ELF-1 (cell line): ENCODE measurements at regions not wholly inside any gene's neighbourhood (a gene's known extent, or its start where the extent isn't known, plus 50 kb on each side); places are given as distances from the start of the nearest gene placed in this dataset.

Experiments
- DNase-seq: peaks from one replicate; pipeline ENCODE4 v3.0.0-alpha.2; 2016; ENCODE audit warnings: low read depth, low spot score

GRCh38 chr14:49527221-49527620, 59.0 kb downstream of the RPS29 start:
- no peak for DNase-seq

- no peak for DNase-seq
Observed at GRCh38 chr14:49526101-49526500, 60.1 kb downstream of the RPS29 start.

DNA sequence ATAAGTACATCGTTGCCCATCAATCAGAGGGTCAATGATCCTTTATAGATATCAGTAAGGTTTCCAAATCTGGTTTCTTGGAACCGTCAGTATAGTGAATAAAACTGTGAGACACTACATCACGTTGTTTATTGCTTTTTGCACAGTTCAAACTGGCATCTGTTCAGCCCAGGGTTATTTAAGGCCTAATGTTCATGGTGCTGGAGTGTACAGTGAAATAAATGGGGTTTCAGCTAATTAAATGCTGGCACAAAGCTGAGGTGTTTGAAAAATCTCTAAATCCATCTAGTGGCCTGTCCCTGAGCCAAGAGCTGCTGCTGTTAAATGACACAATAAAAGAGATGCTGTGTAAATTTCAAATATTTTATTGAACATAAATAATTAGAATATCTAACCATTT, 69.9 kb downstream of the RPS29 start:
- DNase-seq, result no peak

DNA sequence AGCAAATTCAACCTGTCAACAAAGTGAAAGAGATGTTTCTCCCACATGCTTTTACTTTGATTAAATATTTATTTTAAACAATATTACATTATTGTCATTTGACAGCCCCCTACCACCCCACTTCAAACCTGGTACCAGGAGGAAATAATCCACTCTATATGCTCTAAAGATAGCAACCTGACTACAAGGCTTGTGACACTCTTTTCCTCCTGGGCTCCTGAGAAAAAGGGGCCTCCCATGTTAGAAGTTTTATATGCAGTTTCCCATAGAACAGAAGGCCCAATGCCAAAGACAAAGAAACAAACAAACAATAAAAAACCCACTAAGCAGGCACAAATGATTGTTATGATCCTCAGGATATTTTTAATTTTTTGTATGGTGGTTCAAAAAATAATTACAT, 73.6 kb downstream of the RPS29 start:
- no peak for DNase-seq

DNA sequence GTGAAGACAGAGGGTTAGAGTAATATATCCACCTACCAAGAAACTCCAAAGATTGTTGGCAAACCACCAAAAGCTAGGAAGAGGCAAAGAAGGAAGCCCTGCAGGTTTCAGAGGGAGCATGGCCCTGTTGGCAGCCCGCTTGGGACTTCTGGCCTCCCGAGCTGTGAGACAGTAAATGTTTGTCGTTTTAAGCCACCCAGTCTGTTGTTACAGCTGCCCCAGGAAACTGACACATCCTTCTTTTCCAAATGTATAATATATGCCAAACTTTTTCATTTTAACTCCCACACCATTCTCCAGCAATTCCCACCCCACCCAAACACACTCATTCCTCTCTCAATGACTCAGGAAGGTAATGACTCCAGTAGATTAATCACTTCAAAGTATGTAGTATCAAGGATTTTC, 74.0 kb downstream of the RPS29 start:
- DNase-seq, result no peak

DNA sequence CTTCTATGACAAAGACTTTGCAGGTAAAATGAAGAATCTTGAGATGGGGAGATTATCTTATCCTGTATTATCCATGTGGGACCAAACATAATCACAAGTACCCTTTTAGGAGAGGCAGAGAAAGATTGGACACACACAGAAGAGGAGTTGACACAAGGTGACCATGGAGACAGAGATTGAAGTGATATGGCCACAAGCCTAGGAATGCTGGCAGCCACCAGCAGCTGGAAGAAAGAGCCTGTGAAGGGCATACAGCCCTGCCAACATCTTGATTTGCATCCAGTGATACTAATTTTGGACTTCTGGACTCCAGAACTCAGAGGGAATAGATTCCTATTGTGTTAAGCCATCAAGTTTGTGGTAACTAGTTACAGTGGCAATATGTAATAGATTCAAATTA, 78.1 kb downstream of the RPS29 start:
- DNase-seq, result no peak

- DNase-seq, result no peak
Observed at GRCh38 chr14:49506650-49507049, 79.5 kb downstream of the RPS29 start.

DNA sequence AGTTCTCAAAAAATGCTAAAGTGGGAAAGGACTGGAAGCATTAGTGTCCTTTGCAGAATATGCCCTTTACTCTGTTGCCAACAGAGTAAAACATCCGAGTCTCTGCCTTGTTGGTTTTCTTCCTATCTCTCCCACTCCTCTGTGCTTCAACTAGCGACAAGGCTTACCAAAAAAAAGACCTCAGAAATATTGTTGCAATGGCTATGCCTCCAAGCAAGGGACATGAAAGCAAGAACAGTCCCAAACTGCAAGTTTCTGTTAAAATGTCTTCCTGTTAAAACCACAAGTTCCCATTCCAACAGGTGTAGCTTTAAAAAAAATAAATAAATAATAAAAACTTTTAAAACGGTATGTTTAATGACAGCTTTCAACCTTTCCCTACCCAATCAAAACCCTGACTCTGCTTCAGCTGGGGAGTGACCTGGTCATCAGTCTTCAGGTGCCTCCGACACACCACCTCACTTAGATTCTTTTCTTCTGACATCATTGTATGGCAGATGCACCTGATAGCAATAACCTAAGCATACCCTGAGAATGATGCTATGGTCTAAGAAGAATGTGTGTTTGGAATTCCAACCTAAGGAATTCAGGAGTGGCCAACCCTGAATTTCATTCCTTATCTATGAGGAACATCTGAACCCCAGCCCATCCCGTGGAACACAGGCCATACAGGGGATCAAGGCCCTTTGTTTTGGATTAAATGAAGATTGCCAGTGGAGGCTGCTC, 81.0 kb downstream of the RPS29 start:
- DNase-seq, result peak; percentile 71

DNA sequence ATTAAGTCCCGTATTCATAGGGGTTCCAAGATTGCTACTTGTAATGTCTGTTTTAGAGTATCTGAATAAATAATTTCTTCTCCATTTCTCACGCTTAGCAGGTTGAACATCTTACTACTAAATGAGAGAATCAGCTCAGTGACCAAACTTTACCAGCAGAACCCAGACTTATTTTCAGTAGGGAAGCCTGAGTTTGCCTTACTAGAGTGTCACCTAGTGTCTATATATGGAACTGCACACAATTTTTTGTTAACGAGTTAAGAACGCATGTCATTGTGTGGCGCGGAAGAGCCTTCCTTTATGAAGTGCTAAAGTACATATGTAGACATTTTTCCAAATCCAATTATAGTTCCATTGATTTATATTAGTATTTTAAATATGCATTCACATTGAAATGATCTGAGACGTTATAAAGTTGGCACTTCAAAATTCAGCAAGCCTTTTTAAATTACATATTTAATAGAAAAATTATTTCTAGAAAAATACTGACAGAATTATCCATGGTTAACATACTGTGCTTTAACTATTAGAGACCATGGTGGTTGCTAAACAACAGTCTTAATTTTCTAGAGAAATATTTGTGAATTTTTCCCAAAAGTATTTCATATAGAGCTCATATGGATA, 88.3 kb downstream of the RPS29 start:
- peak; percentile 26 for DNase-seq

DNA sequence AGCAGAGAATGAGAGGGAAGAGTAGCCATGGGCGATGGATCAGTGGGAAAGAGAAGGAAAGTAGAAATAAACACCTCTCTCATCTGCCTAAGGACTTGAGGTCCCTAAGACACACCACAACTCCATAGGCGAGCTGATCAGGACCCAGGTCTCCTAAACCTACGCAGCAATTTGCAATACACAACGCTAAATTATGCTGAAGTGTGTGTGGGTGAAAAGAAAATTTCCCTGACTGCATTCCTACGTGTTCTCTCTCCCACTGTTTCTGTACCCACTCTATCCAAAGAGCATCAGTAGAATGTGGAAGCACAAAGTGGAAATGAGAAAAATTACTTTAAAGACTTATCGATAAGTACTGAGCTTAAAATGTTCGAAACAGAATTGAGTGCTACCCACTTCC, 88.9 kb downstream of the RPS29 start:
- DNase-seq, result no peak

GRCh38 chr14:49494836-49495235, 91.3 kb downstream of the RPS29 start:
- no peak for DNase-seq

GRCh38 chr14:49493557-49493956, 92.6 kb downstream of the RPS29 start:
- no peak for DNase-seq

GRCh38 chr14:49492151-49492550, 94.0 kb downstream of the RPS29 start:
- no peak for DNase-seq

GRCh38 chr14:49489341-49489740, 96.8 kb downstream of the RPS29 start:
- no peak for DNase-seq

GRCh38 chr14:49487238-49487637, 98.9 kb downstream of the RPS29 start:
- no peak for DNase-seq

- DNase-seq, result no peak
Observed at GRCh38 chr14:49485290-49485689, 100.9 kb downstream of the RPS29 start.

- no peak for DNase-seq
Observed at GRCh38 chr14:49484180-49484579, 102.0 kb downstream of the RPS29 start.

- no peak for DNase-seq
Observed at GRCh38 chr14:49483268-49483667, 102.9 kb downstream of the RPS29 start.

GRCh38 chr14:49480979-49481498, 105.1 kb downstream of the RPS29 start:
- no peak for DNase-seq

DNA sequence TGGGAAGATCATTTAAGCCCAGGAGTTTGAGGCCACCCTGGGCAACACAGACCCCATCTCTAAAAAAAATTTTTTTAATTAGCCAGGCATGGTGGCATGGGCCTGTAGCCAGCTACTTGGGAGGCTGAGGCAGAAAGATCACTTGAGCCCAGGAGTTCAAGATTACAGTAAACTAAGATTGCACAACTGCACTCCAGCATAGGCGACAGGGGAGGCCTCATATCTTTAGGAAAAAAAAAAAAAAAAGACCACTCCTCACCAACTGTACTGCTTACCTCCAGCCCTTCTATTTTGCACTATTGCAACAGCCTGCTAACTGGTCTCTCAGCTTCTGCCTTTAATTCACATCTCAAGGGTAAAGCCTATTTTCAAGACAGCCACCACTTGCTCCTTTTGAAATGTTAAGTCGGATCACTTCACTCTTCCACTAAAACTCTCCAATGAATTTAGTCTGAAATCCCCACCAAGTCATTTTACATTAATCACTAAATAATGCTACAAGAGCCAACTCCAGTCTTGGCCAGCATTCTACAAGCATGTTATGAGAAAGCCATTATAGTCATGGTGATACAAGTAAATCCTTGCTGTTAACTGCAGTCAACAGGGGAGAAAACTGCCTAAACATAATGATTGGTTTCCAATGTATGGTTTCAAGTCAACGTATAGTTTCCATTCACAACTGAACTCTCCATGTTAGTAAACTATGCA, 106.0 kb downstream of the RPS29 start:
- DNase-seq, result no peak

GRCh38 chr14:49479432-49479831, 106.7 kb downstream of the RPS29 start:
- DNase-seq, result no peak

DNA sequence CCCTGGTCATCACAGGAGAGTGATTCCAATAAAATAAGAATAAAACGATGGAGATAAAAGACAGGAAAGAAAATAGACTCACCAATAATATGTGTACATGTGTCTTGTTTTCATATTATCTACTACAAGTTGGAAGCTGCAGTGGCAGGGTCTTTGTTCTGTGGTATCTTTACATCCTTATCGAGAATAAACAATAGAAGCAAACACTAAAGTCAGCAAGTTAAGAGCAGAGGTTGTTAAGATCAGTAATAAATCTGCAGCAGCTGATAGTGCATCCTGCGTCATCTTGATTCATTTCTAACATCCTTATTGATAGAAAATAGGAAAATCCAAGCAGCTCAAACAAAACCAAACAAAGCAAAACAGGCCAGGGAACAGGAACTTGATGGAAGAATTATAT, 107.4 kb downstream of the RPS29 start:
- DNase-seq, result no peak

GRCh38 chr14:49467091-49467490, 119.1 kb downstream of the RPS29 start:
- DNase-seq, result no peak
